ENCODE measurements at regions not wholly inside any gene's neighbourhood (a gene's known extent, or its start where the extent isn't known, plus 50 kb on each side); places are given as distances from the start of the nearest gene placed in this dataset.
"Not testable (repeated sequence)": the region's sequence is repeated elsewhere in the genome, so short reads cannot be mapped to it uniquely, and the experiment has no call there.

DNA sequence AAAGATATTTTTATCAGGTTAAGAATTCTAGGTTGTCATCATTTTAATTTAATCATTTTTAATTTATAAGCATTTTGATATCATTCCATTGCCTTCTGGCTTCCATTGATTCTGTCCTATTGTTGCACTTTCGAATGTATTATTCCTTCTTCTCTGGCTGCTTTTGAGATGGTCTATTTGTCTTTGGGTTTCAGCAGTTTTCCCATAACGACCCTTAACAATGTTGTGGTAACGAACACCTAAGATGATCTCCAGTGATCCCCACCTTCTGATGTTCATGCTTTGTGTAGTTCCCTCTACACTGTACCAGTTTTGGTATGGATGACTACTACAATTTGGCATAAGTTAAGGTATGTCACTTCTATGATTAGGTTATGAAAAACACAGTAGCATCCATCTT, 59.9 kb downstream of the MINAR1 start:
- DNase-seq (ENCODE audit: low read depth in 4 of 4, low spot score in 3 of 4) = no peak

GRCh38 chr15:79494384-79494909, 62.3 kb downstream of the MINAR1 start:
- DNase-seq (ENCODE audit: low read depth in 4 of 4, low spot score in 3 of 4) = no peak

GRCh38 chr15:79494963-79495755, 63.0 kb downstream of the MINAR1 start:
- no peak for DNase-seq (ENCODE audit: low read depth in 4 of 4, low spot score in 3 of 4)

DNA sequence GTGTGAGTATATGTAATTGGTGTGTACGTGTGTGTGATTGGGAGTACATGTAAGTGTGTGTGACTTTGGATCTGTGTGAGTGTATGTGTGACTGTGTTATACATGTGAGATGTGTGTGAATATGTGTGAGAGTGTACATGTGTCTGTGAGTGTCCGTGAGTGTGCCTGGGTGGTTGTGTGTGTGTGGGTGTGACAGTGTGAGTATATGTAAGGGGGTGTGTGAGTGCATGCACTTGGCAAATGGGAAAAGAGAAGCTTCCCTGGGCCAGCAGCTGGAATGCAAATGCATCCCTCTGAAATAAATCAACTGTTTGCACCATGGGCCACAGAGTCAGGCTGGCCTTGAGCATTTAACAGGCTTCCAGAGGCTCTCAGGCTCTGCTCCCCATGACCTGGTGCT, 63.6 kb downstream of the MINAR1 start:
- no peak for DNase-seq (ENCODE audit: low read depth in 4 of 4, low spot score in 3 of 4)

- DNase-seq (ENCODE audit: low read depth in 4 of 4, low spot score in 3 of 4) = no peak
Observed at GRCh38 chr15:79496838-79497237, 64.7 kb downstream of the MINAR1 start.

DNA sequence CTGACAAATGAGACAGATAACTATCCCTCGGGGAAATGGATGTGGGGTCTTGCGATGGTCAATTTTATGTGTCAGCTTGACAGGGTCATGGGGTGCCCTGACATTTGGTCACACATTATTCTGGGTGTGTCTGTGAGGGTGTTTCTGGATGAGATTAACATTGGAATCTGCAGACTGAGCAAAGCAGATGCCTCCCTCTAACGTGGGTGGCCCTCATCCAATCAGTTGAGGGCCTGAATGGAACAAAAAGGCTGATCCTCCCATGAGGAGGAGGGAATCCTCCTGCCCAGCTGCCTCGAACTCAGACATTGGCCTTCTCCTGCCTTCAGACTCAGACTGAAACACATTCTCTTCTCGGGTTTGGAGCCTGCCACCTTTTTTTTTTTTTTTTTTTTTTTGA, 69.0 kb downstream of the MINAR1 start:
- no peak for DNase-seq (ENCODE audit: low read depth in 4 of 4, low spot score in 3 of 4)

DNA sequence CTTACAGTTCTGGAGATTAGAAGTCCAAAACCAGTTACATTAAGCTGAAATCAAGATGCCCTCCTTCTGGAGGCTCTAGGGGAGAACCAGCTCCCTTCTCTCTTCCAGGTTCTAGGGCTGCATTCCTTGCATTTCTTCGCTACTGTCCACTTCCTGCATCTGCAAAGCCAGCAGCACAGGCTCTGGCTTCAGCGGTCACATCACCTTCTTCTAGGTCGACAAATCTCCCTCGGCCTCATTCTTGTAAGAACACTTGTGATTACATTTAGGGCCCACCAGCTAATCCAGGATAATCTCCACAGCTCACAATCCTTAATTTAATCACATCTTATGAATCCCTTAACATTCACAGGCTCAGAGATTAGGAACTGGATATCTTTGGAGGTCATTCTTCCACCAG, 73.8 kb downstream of the MINAR1 start:
- no peak for DNase-seq (ENCODE audit: low read depth in 4 of 4, low spot score in 3 of 4)

DNA sequence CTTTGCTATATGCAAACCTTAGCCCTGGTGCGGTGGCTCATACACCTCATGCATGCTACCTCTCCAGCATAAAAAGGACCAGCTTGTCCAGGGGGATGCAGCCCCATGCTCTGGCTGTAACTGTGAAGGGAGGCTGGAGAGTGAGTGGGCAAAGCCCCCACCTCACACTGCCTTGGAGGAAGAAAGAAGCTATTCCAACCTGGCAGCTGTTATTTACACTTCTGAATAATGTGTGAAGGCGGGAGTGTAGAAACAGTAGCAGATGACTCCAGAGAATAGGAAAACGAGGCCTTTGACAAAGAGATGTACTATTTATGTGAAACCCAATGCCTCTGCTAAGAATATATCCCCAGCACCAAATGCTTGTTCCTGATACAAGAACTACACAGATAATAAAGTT, 80.7 kb downstream of the MINAR1 start:
- DNase-seq (ENCODE audit: low read depth in 4 of 4, low spot score in 3 of 4) = not testable (repeated sequence)

DNA sequence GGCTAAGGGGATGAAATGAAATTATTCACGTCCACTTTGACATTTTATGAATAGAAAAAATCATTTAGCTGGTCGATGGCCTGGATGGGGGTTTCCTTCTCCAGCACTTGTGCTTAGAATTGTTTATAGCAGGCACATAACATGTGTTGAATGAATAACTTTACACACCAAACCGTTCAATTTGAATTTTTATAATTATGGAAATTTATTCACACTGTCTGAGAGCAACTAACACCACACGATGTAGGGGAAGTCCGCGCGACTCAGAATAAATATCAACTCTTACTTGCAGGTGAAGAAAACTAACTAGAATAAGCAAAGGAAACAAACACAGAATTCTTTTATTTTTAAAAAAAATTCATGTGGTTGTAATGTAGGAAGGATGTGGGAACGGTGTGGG, 81.3 kb downstream of the MINAR1 start:
- no peak for DNase-seq (ENCODE audit: low read depth in 4 of 4, low spot score in 3 of 4)

GRCh38 chr15:79513940-79514339, 81.8 kb downstream of the MINAR1 start:
- no peak for DNase-seq (ENCODE audit: low read depth in 4 of 4, low spot score in 3 of 4)

DNA sequence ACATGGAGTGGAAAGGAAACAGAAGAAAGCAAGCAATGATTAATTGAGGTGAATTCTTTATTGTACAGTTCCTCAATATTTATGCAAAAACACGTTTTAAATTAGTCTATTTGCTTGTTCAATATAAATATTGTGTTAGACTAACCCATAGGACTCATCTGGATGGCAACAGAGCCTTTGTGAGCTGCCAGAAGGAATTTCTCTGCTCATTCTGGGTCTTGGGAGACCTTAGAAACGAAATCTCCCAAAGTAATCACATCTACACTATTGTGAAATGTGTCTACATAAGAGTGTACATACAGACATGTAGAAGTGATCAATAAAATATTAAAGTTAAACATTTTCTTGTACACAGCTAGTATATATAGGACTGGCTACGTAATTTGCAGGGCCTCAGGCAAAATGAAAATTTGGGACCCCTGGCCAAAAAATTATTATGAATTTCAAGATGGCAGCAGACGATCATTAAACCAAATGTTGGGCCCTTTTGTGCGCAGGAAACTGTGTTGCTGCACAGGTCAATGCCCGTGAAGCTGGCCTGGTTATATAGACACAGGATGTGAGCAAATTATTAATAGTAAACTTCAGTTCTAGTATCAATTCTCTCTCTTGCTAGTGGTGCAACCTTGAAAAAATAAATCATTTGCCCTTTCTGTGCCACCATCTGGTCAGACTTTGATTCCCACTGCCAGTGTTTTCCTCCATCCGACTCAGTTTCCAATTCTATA, 83.3 kb downstream of the MINAR1 start:
- no peak for DNase-seq (ENCODE audit: low read depth in 4 of 4, low spot score in 3 of 4)

DNA sequence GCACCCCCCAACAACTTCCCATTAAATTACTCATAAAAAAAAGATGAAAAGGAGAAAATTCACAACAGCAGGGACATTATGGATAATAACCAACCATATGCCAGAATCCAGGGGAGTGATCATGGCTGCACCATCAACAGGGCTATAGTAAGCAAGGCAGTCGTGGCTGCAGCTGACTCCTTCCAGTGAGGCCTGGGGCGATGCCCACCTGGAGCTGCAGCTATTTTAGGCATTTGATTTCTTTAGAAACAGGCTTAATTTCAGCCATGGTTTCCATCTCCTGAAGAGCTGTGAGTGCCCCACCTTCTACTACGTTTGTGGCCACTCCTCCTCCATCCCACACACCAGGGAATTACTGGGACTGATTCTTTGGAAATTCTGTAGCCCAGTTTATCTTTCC, 84.0 kb downstream of the MINAR1 start:
- DNase-seq (ENCODE audit: low read depth in 4 of 4, low spot score in 3 of 4) = no peak

- no peak for DNase-seq (ENCODE audit: low read depth in 4 of 4, low spot score in 3 of 4)
Observed at GRCh38 chr15:79516646-79517045, 84.5 kb downstream of the MINAR1 start.

GRCh38 chr15:79519628-79520027, 87.5 kb downstream of the MINAR1 start:
- no peak for DNase-seq (ENCODE audit: low read depth in 4 of 4, low spot score in 3 of 4)

DNA sequence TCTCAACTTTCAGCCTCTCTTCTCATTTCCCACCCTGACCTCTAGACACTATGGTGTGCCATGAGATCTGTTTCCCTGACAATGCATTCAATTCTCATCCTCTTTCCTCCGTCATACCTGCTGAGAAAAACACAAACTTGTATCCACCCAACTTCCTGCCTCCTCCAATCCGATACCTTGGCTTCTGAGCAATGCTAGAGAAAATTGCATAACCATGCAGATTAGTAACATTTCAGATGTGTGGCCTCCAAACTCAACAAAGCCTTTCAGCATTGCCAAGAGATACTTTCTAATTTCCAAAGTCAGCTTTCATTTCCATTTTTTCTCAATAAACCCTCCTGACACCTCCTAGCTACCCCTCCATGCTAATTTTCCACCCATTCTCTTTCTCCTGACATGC, 88.5 kb downstream of the MINAR1 start:
- no peak for DNase-seq (ENCODE audit: low read depth in 4 of 4, low spot score in 3 of 4)

DNA sequence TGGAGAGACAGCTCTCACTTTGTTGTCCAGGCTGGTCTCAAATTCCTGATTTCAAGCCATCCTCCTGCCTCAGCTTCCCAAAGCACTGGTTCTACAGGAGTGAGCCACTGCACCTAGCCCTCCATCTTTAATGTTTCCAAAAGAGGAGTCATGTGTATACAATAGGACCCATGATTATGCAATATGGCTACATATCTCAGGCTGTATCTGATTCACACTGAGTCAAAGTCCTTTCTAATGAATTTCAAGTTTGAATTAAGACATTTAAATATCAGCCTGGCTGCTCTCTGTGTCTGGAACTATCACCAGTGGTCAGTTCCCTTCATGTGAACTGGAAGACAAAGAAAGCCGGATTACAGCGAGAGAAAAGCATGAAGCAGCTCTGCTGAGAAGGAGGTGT, 90.5 kb downstream of the MINAR1 start:
- DNase-seq (ENCODE audit: low read depth in 4 of 4, low spot score in 3 of 4) = no peak

DNA sequence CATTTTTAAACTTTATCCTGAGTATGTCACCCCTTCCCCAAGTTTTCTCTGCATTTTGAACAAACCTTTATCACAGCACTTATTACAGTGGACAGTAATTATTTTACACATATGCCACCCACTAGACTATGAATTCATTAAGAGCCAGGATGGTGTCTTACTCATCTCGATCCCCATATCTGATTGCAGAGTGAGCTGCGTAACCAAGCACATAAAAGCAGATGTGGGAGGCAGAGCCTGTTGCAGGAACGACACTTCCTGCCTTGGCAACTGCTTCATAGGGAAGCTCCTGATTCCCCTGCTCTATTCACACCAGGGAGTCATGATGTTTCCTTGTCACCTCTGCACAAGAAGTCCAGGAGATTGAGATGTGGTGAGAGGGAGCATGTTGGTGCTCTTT, 91.1 kb downstream of the MINAR1 start:
- no peak for DNase-seq (ENCODE audit: low read depth in 4 of 4, low spot score in 3 of 4)

GRCh38 chr15:79524531-79524930, 92.4 kb downstream of the MINAR1 start:
- DNase-seq (ENCODE audit: low read depth in 4 of 4, low spot score in 3 of 4) = no peak

DNA sequence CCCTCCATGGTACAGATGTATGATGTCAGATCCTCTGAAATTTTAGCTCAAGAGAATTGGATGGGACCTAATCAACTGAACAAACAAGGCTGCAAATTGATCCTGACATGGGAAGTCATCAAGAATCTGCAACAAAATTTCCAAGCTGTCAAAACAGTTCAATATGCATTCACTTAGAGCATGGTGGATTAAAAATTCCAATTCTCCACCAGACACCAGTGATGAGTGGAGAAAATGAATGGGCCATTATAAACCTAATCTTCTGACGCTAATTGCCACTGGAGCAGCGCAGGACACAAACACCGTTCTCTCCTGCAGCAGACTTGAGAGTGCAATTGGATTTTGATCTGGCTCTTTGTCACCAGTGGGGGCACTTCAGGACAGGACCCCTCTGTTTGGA, 94.2 kb downstream of the MINAR1 start:
- DNase-seq (ENCODE audit: low read depth in 4 of 4, low spot score in 3 of 4) = no peak

DNA sequence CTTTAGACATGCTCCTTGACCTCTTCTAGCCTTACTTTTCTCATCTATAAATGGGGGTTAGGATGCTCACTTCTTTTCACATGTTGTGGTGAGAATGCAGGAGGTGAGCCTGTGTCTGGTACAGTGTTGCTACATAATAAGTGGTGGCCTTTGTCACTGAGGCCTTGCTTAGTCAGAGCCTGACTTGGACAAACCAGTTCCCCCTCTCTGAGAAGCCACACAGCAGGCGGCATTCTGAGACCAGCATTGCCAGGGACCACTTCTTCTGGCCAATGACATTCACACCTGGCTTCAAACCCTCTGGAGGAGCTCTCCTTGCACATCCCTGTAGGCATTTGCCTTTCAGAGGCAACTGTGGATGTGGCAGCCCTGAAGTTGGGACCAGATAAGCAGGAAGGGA, 95.7 kb downstream of the MINAR1 start:
- DNase-seq (ENCODE audit: low read depth in 4 of 4, low spot score in 3 of 4) = no peak

GRCh38 chr15:79529157-79529785, 97.1 kb downstream of the MINAR1 start:
- DNase-seq (ENCODE audit: low read depth in 4 of 4, low spot score in 3 of 4) = no peak

GRCh38 chr15:79535536-79535935, 103.4 kb downstream of the MINAR1 start:
- DNase-seq (ENCODE audit: low read depth in 4 of 4, low spot score in 3 of 4) = no peak
